BLaER1 (cell line): ENCODE measurements at regions not wholly inside any gene's neighbourhood (a gene's known extent, or its start where the extent isn't known, plus 50 kb on each side); places are given as distances from the start of the nearest gene placed in this dataset.

Experiments used
- H3K27ac ChIP-seq: shearing (Covaris generic); formaldehyde crosslinking; 2 replicates; pipeline ENCODE4 v1.8.1; 2022
- H3K27me3 ChIP-seq: shearing (Covaris generic); formaldehyde crosslinking; 2 replicates; pipeline ENCODE4 v1.8.1; 2022
- H3K36me3 ChIP-seq: shearing (Covaris generic); formaldehyde crosslinking; 2 replicates; pipeline ENCODE4 v1.8.1; 2022
- H3K4me1 ChIP-seq: shearing (Covaris generic); formaldehyde crosslinking; 2 replicates; pipeline ENCODE4 v1.8.1; 2022
- H3K4me2 ChIP-seq: shearing (Covaris generic); formaldehyde crosslinking; 2 replicates; pipeline ENCODE4 v1.8.1; 2022
- H3K4me3 ChIP-seq: shearing (Covaris generic); formaldehyde crosslinking; 2 replicates; pipeline ENCODE4 v1.8.1; 2022
- H3K9ac ChIP-seq: shearing (Covaris generic); formaldehyde crosslinking; 2 replicates; pipeline ENCODE4 v1.8.1; 2022
- H3K9me3 ChIP-seq: shearing (Covaris generic); formaldehyde crosslinking; 2 replicates; pipeline ENCODE4 v1.8.1; 2022
- H4K20me1 ChIP-seq: shearing (Covaris generic); formaldehyde crosslinking; 2 replicates; pipeline ENCODE4 v1.8.1; 2022
- Cebpa-rat ChIP-seq: shearing (Covaris generic); IDR thresholded peaks from 2 replicates; pipeline ENCODE4 v1.8.1; 2022

- Histone ChIP-seq H3K36me3 (no peaks in the 10 kb centered on the region), H3K9ac (no peak overlapping the region), H3K9me3 (no peaks in the 10 kb centered on the region), H3K27ac (no peak overlapping the region), H3K4me1 (no peaks in the 10 kb centered on the region), H4K20me1 (no peaks in the 10 kb centered on the region), H3K4me3 (no peak overlapping the region), H3K4me2 (no peak overlapping the region), H3K27me3 (no peaks in the 10 kb centered on the region)
- TF ChIP-seq Cebpa-rat, result no peak
Measured at GRCh38 chr11:128204898-128205297, 382.5 kb downstream of the ETS1 start.

- no peaks in the 10 kb centered on the region for H4K20me1 ChIP-seq
- H3K27ac ChIP-seq, result no peak overlapping the region
- H3K4me3 ChIP-seq, result no peak overlapping the region
- no peak for TF ChIP-seq Cebpa-rat
- H3K9me3 ChIP-seq, result no peaks in the 10 kb centered on the region
- H3K9ac ChIP-seq, result no peak overlapping the region
- no peaks in the 10 kb centered on the region for H3K36me3 ChIP-seq
- H3K27me3 ChIP-seq, result no peaks in the 10 kb centered on the region
- no peaks in the 10 kb centered on the region; the same call in 1 of the 2 replicates for H3K4me1 ChIP-seq
- H3K4me2 ChIP-seq, result no peak overlapping the region
Measured at GRCh38 chr11:128201801-128202200, 385.6 kb downstream of the ETS1 start.

- no peak overlapping the region for H3K27ac ChIP-seq
- no peak for TF ChIP-seq Cebpa-rat
- H3K4me3 ChIP-seq, result no peak overlapping the region
Measured at GRCh38 chr11:128201009-128201408, 386.3 kb downstream of the ETS1 start.

GRCh38 chr11:128200467-128200866 lies 386.9 kb downstream of the ETS1 start:
- H4K20me1 ChIP-seq, result no peaks in the 10 kb centered on the region
- H3K27me3 ChIP-seq, result no peaks in the 10 kb centered on the region
- H3K4me1 ChIP-seq, result peaks cover 13% of the 10 kb centered on the region
- H3K4me2 ChIP-seq, result no peak overlapping the region
- no peak overlapping the region for H3K27ac ChIP-seq
- no peak overlapping the region for H3K9ac ChIP-seq
- no peak for TF ChIP-seq Cebpa-rat
- no peaks in the 10 kb centered on the region for H3K36me3 ChIP-seq
- no peak overlapping the region for H3K4me3 ChIP-seq
- no peaks in the 10 kb centered on the region for H3K9me3 ChIP-seq

More at GRCh38 chr11:128201009-128201408, 386.3 kb downstream of the ETS1 start:
- H3K4me2 ChIP-seq, result no peak overlapping the region
- no peaks in the 10 kb centered on the region for H3K27me3 ChIP-seq
- H3K9me3 ChIP-seq, result no peaks in the 10 kb centered on the region
- no peaks in the 10 kb centered on the region for H4K20me1 ChIP-seq
- H3K36me3 ChIP-seq, result no peaks in the 10 kb centered on the region
- peaks cover 7% of the 10 kb centered on the region; the same call in 1 of the 2 replicates for H3K4me1 ChIP-seq
- H3K9ac ChIP-seq, result no peak overlapping the region

GRCh38 chr11:128198216-128198772 lies 389.1 kb downstream of the ETS1 start:
- Histone ChIP-seq H3K4me3 (no peak overlapping the region), H3K4me1 (peaks cover 34% of the 10 kb centered on the region), H3K9ac (no peak overlapping the region), H3K27ac (no peak overlapping the region), H4K20me1 (no peaks in the 10 kb centered on the region), H3K36me3 (no peaks in the 10 kb centered on the region), H3K4me2 (no peak overlapping the region), H3K9me3 (no peaks in the 10 kb centered on the region), H3K27me3 (no peaks in the 10 kb centered on the region)
- TF ChIP-seq Cebpa-rat, result no peak

GRCh38 chr11:128196235-128196634 lies 391.1 kb downstream of the ETS1 start:
- no peak overlapping the region for H3K9ac ChIP-seq
- no peak overlapping the region for H3K4me2 ChIP-seq
- H3K4me1 ChIP-seq, result peaks cover 35% of the 10 kb centered on the region
- H3K27me3 ChIP-seq, result no peaks in the 10 kb centered on the region
- no peak overlapping the region for H3K4me3 ChIP-seq
- no peak overlapping the region for H3K27ac ChIP-seq
- H3K36me3 ChIP-seq, result no peaks in the 10 kb centered on the region
- H3K9me3 ChIP-seq, result no peaks in the 10 kb centered on the region
- no peak for TF ChIP-seq Cebpa-rat
- H4K20me1 ChIP-seq, result no peaks in the 10 kb centered on the region

- no peaks in the 10 kb centered on the region for H3K9me3 ChIP-seq
- H4K20me1 ChIP-seq, result no peaks in the 10 kb centered on the region
- no peak overlapping the region for H3K27ac ChIP-seq
- no peak overlapping the region for H3K9ac ChIP-seq
- H3K4me3 ChIP-seq, result no peak overlapping the region
- H3K36me3 ChIP-seq, result no peaks in the 10 kb centered on the region
- H3K4me1 ChIP-seq, result peaks cover 35% of the 10 kb centered on the region
- no peaks in the 10 kb centered on the region for H3K27me3 ChIP-seq
- H3K4me2 ChIP-seq, result no peak overlapping the region; the same call in 1 of the 2 replicates
- TF ChIP-seq Cebpa-rat, result no peak
Measured at GRCh38 chr11:128195756-128196155, 391.6 kb downstream of the ETS1 start.

GRCh38 chr11:128195057-128195751 lies 392.2 kb downstream of the ETS1 start:
- no peaks in the 10 kb centered on the region for H4K20me1 ChIP-seq
- H3K27me3 ChIP-seq, result no peaks in the 10 kb centered on the region
- H3K4me1 ChIP-seq, result peaks cover 35% of the 10 kb centered on the region
- no peak overlapping the region for H3K9ac ChIP-seq
- TF ChIP-seq Cebpa-rat, result no peak
- H3K4me2 ChIP-seq, result peak overlapping the region; percentile 65
- no peaks in the 10 kb centered on the region for H3K36me3 ChIP-seq
- H3K9me3 ChIP-seq, result no peaks in the 10 kb centered on the region
- no peak overlapping the region for H3K4me3 ChIP-seq
- H3K27ac ChIP-seq, result peak overlapping the region; percentile 44

- Histone ChIP-seq H3K4me2 (peak overlapping the region; percentile 65), H3K27me3 (no peaks in the 10 kb centered on the region), H3K4me1 (peaks cover 35% of the 10 kb centered on the region), H3K9ac (no peak overlapping the region), H3K4me3 (no peak overlapping the region), H4K20me1 (no peaks in the 10 kb centered on the region), H3K36me3 (no peaks in the 10 kb centered on the region), H3K9me3 (no peaks in the 10 kb centered on the region), H3K27ac (peak overlapping the region; percentile 44)
- no peak for TF ChIP-seq Cebpa-rat
Measured at GRCh38 chr11:128194216-128194615, 393.1 kb downstream of the ETS1 start.

- Histone ChIP-seq H3K4me2 (peak overlapping the region; percentile 65), H3K4me1 (peaks cover 35% of the 10 kb centered on the region), H3K36me3 (no peaks in the 10 kb centered on the region), H4K20me1 (no peaks in the 10 kb centered on the region), H3K27ac (no peak overlapping the region), H3K9ac (no peak overlapping the region), H3K27me3 (no peaks in the 10 kb centered on the region), H3K9me3 (no peaks in the 10 kb centered on the region), H3K4me3 (no peak overlapping the region)
- no peak for TF ChIP-seq Cebpa-rat
Measured at GRCh38 chr11:128193615-128194014, 393.7 kb downstream of the ETS1 start.

- no peaks in the 10 kb centered on the region for H3K27me3 ChIP-seq
- peaks cover 21% of the 10 kb centered on the region for H3K4me1 ChIP-seq
- H3K9me3 ChIP-seq, result peaks cover 7% of the 10 kb centered on the region
- H3K4me3 ChIP-seq, result no peak overlapping the region
- no peak overlapping the region for H3K9ac ChIP-seq
- no peaks in the 10 kb centered on the region for H3K36me3 ChIP-seq
- H4K20me1 ChIP-seq, result no peaks in the 10 kb centered on the region
- no peak overlapping the region for H3K27ac ChIP-seq
- H3K4me2 ChIP-seq, result no peak overlapping the region
- TF ChIP-seq Cebpa-rat, result no peak
Measured at GRCh38 chr11:128190312-128190711, 397.0 kb downstream of the ETS1 start.
